PC-9 (cell line): ENCODE measurements at regions not wholly inside any gene's neighbourhood (a gene's known extent, or its start where the extent isn't known, plus 50 kb on each side); places are given as distances from the start of the nearest gene placed in this dataset.

Experiments
- CTCF ChIP-seq: fragments of 200-600 bp; sonication (generic); conservative IDR thresholded peaks from 2 replicates; pipeline ENCODE4 v1.6.1; 2017; ENCODE audit warnings: mixed run types, antibody characterized with exemption, mild to moderate bottlenecking, moderate library complexity
- EZH2 ChIP-seq: fragments of 200-600 bp; sonication (generic); IDR thresholded peaks from 2 replicates; pipeline ENCODE4 v1.8.0; 2017; ENCODE audit warnings: antibody characterized with exemption, low read depth

GRCh38 chr16:48085729-48086128 is 70.1 kb downstream of the ABCC12 start:
- TF ChIP-seq CTCF (no peak), EZH2 (no peak)
